Heart left ventricle (tissue), 16 donors: ENCODE measurements at regions not wholly inside any gene's neighbourhood (a gene's known extent, or its start where the extent isn't known, plus 50 kb on each side); places are given as distances from the start of the nearest gene placed in this dataset.

Experiments
- ATAC-seq, 4 donors: fragments of 200-7000 bp; cut with Tn5 transposase; one replicate each; pipeline ENCODE4 v1.9.1; 2020 to 2022; ENCODE audit warnings: moderate library complexity in 4 of 4, mild to moderate bottlenecking in 3 of 4, moderate number of reproducible peaks in 1 of 4
- DNase-seq, 5 donors: peaks; one replicate each; pipeline ENCODE4 v3.0.0-alpha.2; 2020
- H3K27ac ChIP-seq, 12 donors: fragments of 200-600 bp; sonication (generic) in 4 of 12; one replicate each; pipeline versions ENCODE4 v1.5.0 to v1.8.0; 2016 to 2022; ENCODE audit warnings: mild to moderate bottlenecking in 2 of 12
- H3K27me3 ChIP-seq, 9 donors: fragments of 200-600 bp; sonication (generic) in 2 of 9; one replicate each; pipeline versions ENCODE4 v1.5.1 to v1.8.0; 2016 to 2022; ENCODE audit warnings: mild to moderate bottlenecking in 3 of 9
- H3K36me3 ChIP-seq, 9 donors: fragments of 200-600 bp; sonication (generic) in 2 of 9; one replicate each; pipeline versions ENCODE4 v1.5.0 to v1.8.0; 2018 to 2022; ENCODE audit warnings: mild to moderate bottlenecking in 2 of 9
- H3K4me1 ChIP-seq, 12 donors: fragments of 200-600 bp; sonication (generic) in 4 of 12; one replicate each; pipeline versions ENCODE4 v1.5.0 to v1.8.0; 2016 to 2022; ENCODE audit warnings: mild to moderate bottlenecking in 3 of 12
- H3K4me3 ChIP-seq, 12 donors: fragments of 200-600 bp; sonication (generic) in 4 of 12; one replicate each; pipeline versions ENCODE4 v1.5.0 to v1.8.0; 2017 to 2022; ENCODE audit warnings: mild to moderate bottlenecking in 9 of 12, moderate library complexity in 4 of 12
- H3K9me3 ChIP-seq, 12 donors: fragments of 200-600 bp; sonication (generic) in 4 of 12; one replicate each; pipeline versions ENCODE4 v1.5.0 to v1.8.0; 2016 to 2022; ENCODE audit warnings: mild to moderate bottlenecking in 1 of 12
- POLR2A ChIP-seq, 2 donors: fragments of 450-650 bp; IDR thresholded peaks; one replicate each; pipeline ENCODE4 v1.6.1; 2017; ENCODE audit warnings: antibody characterized with exemption in 2 of 2, mild to moderate bottlenecking in 2 of 2, moderate library complexity in 2 of 2
- WGBS, 4 donors: extraction: QIAGEN DNeasy Blood & Tissue Kit in 2 of 4; methylation state at CpG; one replicate each; pipeline versions ENCODE4 v1.1.5 to v1.1.7; 2013 to 2018; 5-methylcytosine and 5-hydroxymethylcytosine counted together
- intact Hi-C, 10 donors: fragments of 100-400 bp; cut with DNase I; formaldehyde crosslinking; loops; one replicate each; pipeline versions ENCODE4 v1.11.1 to v1.14.2; 2022
- TF ChIP-seq, protein P1 (sequence below), 12 donors: fragments of 200-600 bp; sonication (generic) in 4 of 12; IDR thresholded peaks; one replicate each; pipeline versions ENCODE4 v1.5.0 to v1.8.0; 2018 to 2022; ENCODE audit warnings: antibody characterized with exemption in 12 of 12, mild to moderate bottlenecking in 5 of 12
- donor health status: ischemic (EF 13 %, LVEDD 7.1; RV severe dilation, severe dysfunction).
- donor health status: healthy with polysubstance abuse.
- donor health status: DM: no; HTN: yes; CAD: no.
- donor health status: DM: no; HTN: no; CAD: no.
- donor health status: ischemic (EF 25% LVEDD 6.9; RV normal size, moderate dysfunction).
- donor health status: ischemic (EF 25% LVEDD 5.7; RV mildly dilated, moderate dysfunction).
- donor health status: healthy.
- donor health status: DM: yes; HTN: yes; CAD: no.
- donor health status: ischemic (EF 35%, LVEDD 5.7; RV mildly dilated, moderate dysfunction).
- donor health status: nonischemic (EF 11% LVEDD 7.7; RV severe dilation, severe dysfunction).
- donor health status: DM: yes; HTN: yes; CAD: no.
- donor health status: PGD.
- donor health status: ischemic (EF 29% LVEDD 5.4; RV normal size, mild dysfunction).
- donor health status: nonischemic (EF 23%, LVEDD 6.1; RV moderate dilation, normal function).

DNA sequence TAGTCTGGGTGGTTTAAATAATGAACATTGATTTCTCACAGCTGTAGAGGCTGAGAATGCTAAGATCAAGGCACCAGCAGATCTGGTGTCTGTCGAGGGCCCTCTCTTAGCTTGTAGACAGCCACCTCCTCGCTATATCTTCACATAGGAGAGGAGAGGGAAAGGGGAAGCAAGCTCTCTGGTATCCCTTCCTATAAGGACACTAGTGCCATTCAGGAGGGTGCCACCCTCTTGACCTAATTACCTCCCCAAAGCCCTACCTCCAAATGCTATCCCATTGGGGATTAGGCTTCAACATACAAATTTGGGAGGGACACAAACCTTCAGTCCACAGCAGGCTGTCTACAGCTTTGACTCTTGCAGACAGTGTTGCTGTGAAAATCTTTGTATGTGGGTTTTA is 76.7 kb downstream of the BOLA3 start:
- no peak for DNase-seq
- 85 to 95% (median 93%) methylated on average over 2 of the region's 2 CpGs for WGBS, 4 donors
- peaks cover 0 to 15% (median 0%) of the 10 kb centered on the region in 9 donors for H3K36me3 ChIP-seq
- no peaks in the 10 kb centered on the region for H3K9me3 ChIP-seq
- no peak for TF ChIP-seq POLR2A (IDR thresholded peaks at IDR 0.05)
- TF ChIP-seq, protein P1, sequence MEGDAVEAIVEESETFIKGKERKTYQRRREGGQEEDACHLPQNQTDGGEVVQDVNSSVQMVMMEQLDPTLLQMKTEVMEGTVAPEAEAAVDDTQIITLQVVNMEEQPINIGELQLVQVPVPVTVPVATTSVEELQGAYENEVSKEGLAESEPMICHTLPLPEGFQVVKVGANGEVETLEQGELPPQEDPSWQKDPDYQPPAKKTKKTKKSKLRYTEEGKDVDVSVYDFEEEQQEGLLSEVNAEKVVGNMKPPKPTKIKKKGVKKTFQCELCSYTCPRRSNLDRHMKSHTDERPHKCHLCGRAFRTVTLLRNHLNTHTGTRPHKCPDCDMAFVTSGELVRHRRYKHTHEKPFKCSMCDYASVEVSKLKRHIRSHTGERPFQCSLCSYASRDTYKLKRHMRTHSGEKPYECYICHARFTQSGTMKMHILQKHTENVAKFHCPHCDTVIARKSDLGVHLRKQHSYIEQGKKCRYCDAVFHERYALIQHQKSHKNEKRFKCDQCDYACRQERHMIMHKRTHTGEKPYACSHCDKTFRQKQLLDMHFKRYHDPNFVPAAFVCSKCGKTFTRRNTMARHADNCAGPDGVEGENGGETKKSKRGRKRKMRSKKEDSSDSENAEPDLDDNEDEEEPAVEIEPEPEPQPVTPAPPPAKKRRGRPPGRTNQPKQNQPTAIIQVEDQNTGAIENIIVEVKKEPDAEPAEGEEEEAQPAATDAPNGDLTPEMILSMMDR (IDR thresholded peaks at IDR 0.05) = no peak
- intact Hi-C loops = loop anchor here in 2 of 10 donors (10.0 kb wide), 1 partner anchor 66 kb away; no protein-coding TSS in a partner anchor
- peaks cover 0 to 27% (median 6%) of the 10 kb centered on the region in 12 donors for H3K4me1 ChIP-seq
- no peaks in the 10 kb centered on the region for H3K27me3 ChIP-seq
- no peak overlapping the region for H3K4me3 ChIP-seq
- no peak overlapping the region for H3K27ac ChIP-seq
- ATAC-seq = no peak

DNA sequence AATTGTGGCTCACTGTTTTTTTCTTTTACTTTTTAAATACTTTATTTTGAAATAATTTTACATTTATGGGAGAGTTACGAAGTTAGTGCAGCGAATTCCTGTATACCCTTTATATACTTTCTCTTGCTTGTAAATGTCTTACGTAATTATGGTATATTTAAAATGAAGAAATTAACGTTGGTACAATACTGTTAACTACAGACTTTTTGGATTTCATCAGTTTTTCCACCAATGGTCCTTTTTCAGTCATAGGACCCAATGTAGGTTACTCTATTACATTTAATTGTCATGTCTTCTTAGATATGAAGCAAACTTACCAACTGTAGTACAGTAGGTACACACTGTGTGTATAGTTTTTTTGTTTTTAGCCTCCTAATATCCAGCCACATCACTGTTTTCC is 76.3 kb downstream of the BOLA3 start:
- no peak for ATAC-seq
- Histone ChIP-seq H3K27me3 (no peaks in the 10 kb centered on the region), H3K36me3 (peaks cover 0 to 15% (median 0%) of the 10 kb centered on the region in 9 donors), H3K27ac (no peak overlapping the region), H3K4me3 (no peak overlapping the region), H3K9me3 (no peaks in the 10 kb centered on the region), H3K4me1 (peaks cover 0 to 27% (median 9%) of the 10 kb centered on the region in 12 donors)
- 94 to 97% (median 95%) methylated on average over 4 of the region's 4 CpGs for WGBS, 4 donors
- no peak for DNase-seq
- no peak for TF ChIP-seq POLR2A (IDR thresholded peaks at IDR 0.05)
- TF ChIP-seq, protein P1 (IDR thresholded peaks at IDR 0.05) = no peak
- intact Hi-C loops = loop anchor here in 2 of 10 donors (10.0 kb wide), 1 partner anchor 67 kb away; no protein-coding TSS in a partner anchor

DNA sequence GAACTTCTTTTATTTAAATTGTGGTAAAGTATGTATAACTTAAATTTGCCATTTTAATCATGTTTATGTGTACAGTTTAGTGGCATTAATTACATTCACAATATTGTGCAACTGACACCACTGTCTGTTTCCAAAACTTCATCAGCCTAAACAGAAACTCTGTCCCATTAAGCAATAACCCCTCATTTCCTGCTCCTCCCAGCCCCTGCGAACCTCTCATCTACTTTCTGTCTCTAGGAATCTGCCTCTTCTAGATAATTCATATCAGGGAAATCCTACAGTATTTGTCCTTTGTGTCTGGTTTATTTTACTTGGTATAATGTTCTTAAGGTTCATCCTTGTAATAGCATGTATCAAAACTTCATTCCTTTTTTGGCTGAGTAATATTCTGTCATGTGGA is 75.1 kb downstream of the BOLA3 start:
- Histone ChIP-seq H3K4me1 (peaks cover 0 to 33% (median 16%) of the 10 kb centered on the region in 12 donors), H3K4me3 (no peak overlapping the region), H3K36me3 (peaks cover 0 to 15% (median 0%) of the 10 kb centered on the region in 9 donors), H3K27me3 (no peaks in the 10 kb centered on the region), H3K27ac (no peak overlapping the region), H3K9me3 (no peaks in the 10 kb centered on the region)
- 52 to 62% (median 57%) methylated on average over 1 of the region's 1 CpG for WGBS, 4 donors
- no peak for ATAC-seq
- TF ChIP-seq POLR2A (IDR thresholded peaks at IDR 0.05) = no peak
- TF ChIP-seq, protein P1 (IDR thresholded peaks at IDR 0.05) = no peak
- DNase-seq = no peak
- intact Hi-C loops = loop anchor here in 2 of 10 donors (10.0 kb wide), 1 partner anchor 68 kb away; no protein-coding TSS in a partner anchor

DNA sequence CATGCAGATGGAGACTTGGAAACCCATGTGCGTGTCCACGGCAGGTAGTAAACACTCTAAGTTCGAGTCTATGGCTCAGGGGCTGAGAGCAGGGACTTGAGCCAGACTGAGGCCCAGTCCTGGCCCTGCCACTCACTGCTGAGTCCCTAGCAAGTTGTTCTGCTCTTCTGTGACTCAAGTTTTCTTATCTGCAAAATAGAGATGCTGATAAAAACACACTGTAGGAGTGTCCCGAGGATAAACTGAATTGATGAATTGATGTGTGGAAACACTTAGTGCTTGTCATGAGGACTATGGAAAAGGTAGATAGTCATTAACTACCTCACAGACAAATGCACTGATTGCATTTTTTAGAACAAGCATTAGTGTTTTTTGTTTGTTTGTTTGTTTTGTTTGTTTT is 73.2 kb downstream of the BOLA3 start:
- H3K27ac ChIP-seq = no peak overlapping the region
- H3K4me3 ChIP-seq = no peak overlapping the region
- H3K36me3 ChIP-seq = peaks cover 0 to 15% (median 0%) of the 10 kb centered on the region in 9 donors
- DNase-seq (no peak), ATAC-seq (no peak)
- TF ChIP-seq POLR2A (IDR thresholded peaks at IDR 0.05) = no peak
- TF ChIP-seq, protein P1 (IDR thresholded peaks at IDR 0.05) = no peak
- intact Hi-C loops = loop anchor here in 2 of 10 donors (10.0 kb wide), 1 partner anchor 70 kb away; no protein-coding TSS in a partner anchor
- H3K9me3 ChIP-seq = no peaks in the 10 kb centered on the region
- WGBS, 4 donors = 63 to 71% (median 68%) methylated on average over 4 of the region's 4 CpGs
- H3K4me1 ChIP-seq = peaks cover 0 to 41% (median 22%) of the 10 kb centered on the region in 12 donors
- H3K27me3 ChIP-seq = no peaks in the 10 kb centered on the region
